GM12878 (cell line): ENCODE measurements at regions not wholly inside any gene's neighbourhood (a gene's known extent, or its start where the extent isn't known, plus 50 kb on each side); places are given as distances from the start of the nearest gene placed in this dataset.

Source experiments
- BCL11A ChIP-seq: IDR thresholded peaks from 2 replicates; pipeline ENCODE4 v1.6.1; 2011; ENCODE audit warnings: low read depth, low read length
- BRCA1 ChIP-seq: IDR thresholded peaks from 2 replicates; pipeline ENCODE4 v1.6.1; 2011; ENCODE audit warnings: low read depth, low read length, improper control_type of control experiment
- CHD2 ChIP-seq: IDR thresholded peaks from 2 replicates; pipeline ENCODE4 v1.6.1; 2011; ENCODE audit warnings: low read depth, low read length, improper control_type of control experiment, borderline replicate concordance
- DPF2 ChIP-seq: fragments of 450-650 bp; IDR thresholded peaks from 2 replicates; pipeline ENCODE4 v1.6.1; 2017; ENCODE audit warnings: mild to moderate bottlenecking
- EED ChIP-seq: sonication (generic); IDR thresholded peaks from 2 replicates; pipeline ENCODE4 v1.6.1; 2016; ENCODE audit warnings: antibody characterized with exemption, low read depth
- EZH2 ChIP-seq: IDR thresholded peaks from 2 replicates; pipeline ENCODE4 v1.6.1; 2012; ENCODE audit warnings: low read depth, mild to moderate bottlenecking, control low read depth, inconsistent platforms, low read length, borderline replicate concordance; ENCODE audit not compliant: control insufficient read depth
- HDAC6 ChIP-seq: fragments of 200-600 bp; sonication (generic); IDR thresholded peaks from one replicate; pipeline ENCODE4 v1.8.0; 2017; ENCODE audit warnings: antibody characterized with exemption; ENCODE audit not compliant: unreplicated experiment
- HDGF ChIP-seq: fragments of 450-650 bp; IDR thresholded peaks from 2 replicates; pipeline ENCODE4 v1.6.1; 2016; ENCODE audit warnings: antibody characterized with exemption
- JUNB ChIP-seq: IDR thresholded peaks from 2 replicates; pipeline ENCODE4 v1.6.1; 2016; ENCODE audit warnings: antibody characterized with exemption, mild to moderate bottlenecking
- KAT2A ChIP-seq: conservative IDR thresholded peaks from 2 replicates; pipeline ENCODE4 v1.6.1; 2011; ENCODE audit warnings: low read depth, low read length; ENCODE audit not compliant: control insufficient read depth
- MEF2A ChIP-seq: IDR thresholded peaks from 2 replicates; pipeline ENCODE4 v1.6.1; 2011; ENCODE audit warnings: low read depth, mild to moderate bottlenecking, low read length, moderate library complexity; ENCODE audit not compliant: insufficient read depth
- MEF2B ChIP-seq: fragments of 450-650 bp; IDR thresholded peaks from 2 replicates; pipeline ENCODE4 v1.6.1; 2018; ENCODE audit warnings: mild to moderate bottlenecking, moderate library complexity; ENCODE audit not compliant: partially characterized antibody, poor library complexity, severe bottlenecking
- MLLT1 ChIP-seq: fragments of 450-650 bp; IDR thresholded peaks from 2 replicates; pipeline ENCODE4 v1.6.1; 2016; ENCODE audit warnings: mild to moderate bottlenecking
- MTA2 ChIP-seq: fragments of 450-650 bp; IDR thresholded peaks from 2 replicates; pipeline ENCODE4 v1.6.1; 2016; ENCODE audit warnings: low read depth, mild to moderate bottlenecking, moderate library complexity
- NFIC ChIP-seq: IDR thresholded peaks from 2 replicates; pipeline ENCODE4 v1.6.1; 2012; ENCODE audit warnings: low read depth, mild to moderate bottlenecking, inconsistent platforms, low read length, moderate library complexity
- NFXL1 ChIP-seq: fragments of 450-650 bp; IDR thresholded peaks from 2 replicates; pipeline ENCODE4 v1.6.1; 2017; ENCODE audit warnings: antibody characterized with exemption, mild to moderate bottlenecking, borderline replicate concordance
- POLR2AphosphoS5 ChIP-seq: IDR thresholded peaks from 2 replicates; pipeline ENCODE4 v1.6.1; 2011; ENCODE audit warnings: mild to moderate bottlenecking, low read length, inconsistent platforms
- RELB ChIP-seq: fragments of 450-650 bp; IDR thresholded peaks from 2 replicates; pipeline ENCODE4 v1.6.1; 2017; ENCODE audit warnings: low read depth, mild to moderate bottlenecking, moderate library complexity
- TCF7 ChIP-seq: IDR thresholded peaks from 2 replicates; pipeline ENCODE4 v1.6.1; 2014; ENCODE audit warnings: antibody characterized with exemption, borderline replicate concordance
- YY1 ChIP-seq: IDR thresholded peaks from 2 replicates; pipeline ENCODE4 v1.6.1; 2011; ENCODE audit warnings: low read depth, mild to moderate bottlenecking, low read length
- ZBTB40 ChIP-seq: fragments of 450-650 bp; IDR thresholded peaks from 2 replicates; pipeline ENCODE4 v1.6.1; 2016; ENCODE audit warnings: mild to moderate bottlenecking, moderate library complexity, borderline replicate concordance
- TF ChIP-seq, protein P1 (sequence below): fragments of 150-350 bp; IDR thresholded peaks from 2 replicates; pipeline ENCODE4 v1.6.1; 2014; ENCODE audit warnings: mild to moderate bottlenecking, low read depth, low read length
- TF ChIP-seq, protein P2 (sequence below): IDR thresholded peaks from 2 replicates; pipeline ENCODE4 v1.6.1; 2012; ENCODE audit warnings: low read depth, low read length, improper control_type of control experiment

DNA sequence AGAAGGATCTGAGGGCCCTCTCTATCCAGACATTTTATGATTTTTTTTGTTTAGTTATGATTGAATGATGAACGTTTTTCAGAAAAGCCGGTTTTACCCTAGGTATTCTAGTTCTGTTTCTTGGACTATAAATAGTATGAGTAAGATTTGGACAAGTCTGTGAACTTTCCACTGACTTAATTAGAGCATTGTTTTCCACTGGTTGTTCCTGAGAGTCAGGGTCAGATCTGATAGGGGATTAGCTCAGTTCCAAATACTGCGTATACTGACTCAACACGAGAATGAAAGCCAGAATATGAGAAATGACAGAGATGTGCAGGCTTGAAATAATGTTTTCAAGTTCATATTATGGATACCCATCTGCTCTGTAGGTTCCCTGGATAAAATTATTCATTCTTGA, 361.6 kb downstream of the AEBP2 start (continued):
- TF ChIP-seq, protein P1, sequence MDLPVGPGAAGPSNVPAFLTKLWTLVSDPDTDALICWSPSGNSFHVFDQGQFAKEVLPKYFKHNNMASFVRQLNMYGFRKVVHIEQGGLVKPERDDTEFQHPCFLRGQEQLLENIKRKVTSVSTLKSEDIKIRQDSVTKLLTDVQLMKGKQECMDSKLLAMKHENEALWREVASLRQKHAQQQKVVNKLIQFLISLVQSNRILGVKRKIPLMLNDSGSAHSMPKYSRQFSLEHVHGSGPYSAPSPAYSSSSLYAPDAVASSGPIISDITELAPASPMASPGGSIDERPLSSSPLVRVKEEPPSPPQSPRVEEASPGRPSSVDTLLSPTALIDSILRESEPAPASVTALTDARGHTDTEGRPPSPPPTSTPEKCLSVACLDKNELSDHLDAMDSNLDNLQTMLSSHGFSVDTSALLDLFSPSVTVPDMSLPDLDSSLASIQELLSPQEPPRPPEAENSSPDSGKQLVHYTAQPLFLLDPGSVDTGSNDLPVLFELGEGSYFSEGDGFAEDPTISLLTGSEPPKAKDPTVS, result no peak
- TF ChIP-seq MTA2 (peak; percentile 82), HDGF (no peak), BCL11A (peak; percentile 52; the same call in 1 of the 2 replicates), MEF2A (peak; percentile 72), POLR2AphosphoS5 (no peak), JUNB (peak; percentile 50), MLLT1 (no peak), KAT2A (no peak), MEF2B (peak; percentile 67), EED (peak; percentile 48; the same call in 1 of the 2 replicates), YY1 (no peak), CHD2 (no peak), NFIC (peak; percentile 67; the same call in 1 of the 2 replicates), BRCA1 (no peak), NFXL1 (no peak), RELB (peak; percentile 89), ZBTB40 (no peak), DPF2 (peak; percentile 55; the same call in 1 of the 2 replicates), HDAC6 (no peak), TCF7 (no peak), EZH2 (no peak)
- TF ChIP-seq, protein P2, sequence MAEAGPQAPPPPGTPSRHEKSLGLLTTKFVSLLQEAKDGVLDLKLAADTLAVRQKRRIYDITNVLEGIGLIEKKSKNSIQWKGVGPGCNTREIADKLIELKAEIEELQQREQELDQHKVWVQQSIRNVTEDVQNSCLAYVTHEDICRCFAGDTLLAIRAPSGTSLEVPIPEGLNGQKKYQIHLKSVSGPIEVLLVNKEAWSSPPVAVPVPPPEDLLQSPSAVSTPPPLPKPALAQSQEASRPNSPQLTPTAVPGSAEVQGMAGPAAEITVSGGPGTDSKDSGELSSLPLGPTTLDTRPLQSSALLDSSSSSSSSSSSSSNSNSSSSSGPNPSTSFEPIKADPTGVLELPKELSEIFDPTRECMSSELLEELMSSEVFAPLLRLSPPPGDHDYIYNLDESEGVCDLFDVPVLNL, result no peak
